Activated gamma-delta T cell (primary cell): ENCODE measurements at regions not wholly inside any gene's neighbourhood (a gene's known extent, or its start where the extent isn't known, plus 50 kb on each side); places are given as distances from the start of the nearest gene placed in this dataset.

Experiments used
- DNase-seq: peaks from one replicate; lab custom pipeline; 2025; lab: John Stamatoyannopoulos, UW

- DNase-seq = no peak
These were observed 220.7 kb upstream of the ZBED5 start for GRCh38 chr11:11078344-11079086.

- no peak for DNase-seq
These were observed 220.0 kb upstream of the ZBED5 start for GRCh38 chr11:11077898-11078297.

GRCh38 chr11:11076879-11077278, 219.0 kb upstream of the ZBED5 start:
- DNase-seq = no peak

GRCh38 chr11:11076276-11076675, 218.4 kb upstream of the ZBED5 start:
- DNase-seq = no peak

- DNase-seq = no peak
These were observed 217.8 kb upstream of the ZBED5 start for GRCh38 chr11:11075515-11076171.

- no peak for DNase-seq
These were observed 217.0 kb upstream of the ZBED5 start for GRCh38 chr11:11074686-11075335.

- no peak for DNase-seq
These were observed 216.1 kb upstream of the ZBED5 start for GRCh38 chr11:11073996-11074395.

- DNase-seq = no peak
These were observed 214.2 kb upstream of the ZBED5 start for GRCh38 chr11:11072067-11072466.

GRCh38 chr11:11071486-11071885, 213.6 kb upstream of the ZBED5 start:
- no peak for DNase-seq

GRCh38 chr11:11070976-11071375, 213.1 kb upstream of the ZBED5 start:
- DNase-seq = no peak

- no peak for DNase-seq
These were observed 212.3 kb upstream of the ZBED5 start for GRCh38 chr11:11069841-11070835.

GRCh38 chr11:11068113-11068512, 210.3 kb upstream of the ZBED5 start:
- DNase-seq = no peak

GRCh38 chr11:11065396-11065795, 207.5 kb upstream of the ZBED5 start:
- no peak for DNase-seq

- no peak for DNase-seq
These were observed 199.6 kb upstream of the ZBED5 start for GRCh38 chr11:11057472-11057854.

- no peak for DNase-seq
These were observed 199.1 kb upstream of the ZBED5 start for GRCh38 chr11:11056749-11057471.

- DNase-seq = no peak
These were observed 198.5 kb upstream of the ZBED5 start for GRCh38 chr11:11056316-11056715.

GRCh38 chr11:11047851-11048610, 190.2 kb upstream of the ZBED5 start:
- DNase-seq = no peak

GRCh38 chr11:11046781-11047180, 188.9 kb upstream of the ZBED5 start:
- no peak for DNase-seq

- DNase-seq = no peak
These were observed 187.5 kb upstream of the ZBED5 start for GRCh38 chr11:11045156-11045930.
